CD14-positive monocyte (primary cell): ENCODE measurements at regions not wholly inside any gene's neighbourhood (a gene's known extent, or its start where the extent isn't known, plus 50 kb on each side); places are given as distances from the start of the nearest gene placed in this dataset.

ENCODE experiments used
- DNase-seq, 3 donors: peaks; one replicate each; pipeline ENCODE4 v3.0.0-alpha.2; 2011 to 2022
- H2AFZ ChIP-seq: 2 replicates; pipeline ENCODE4 v1.6.0; 2012; ENCODE audit warnings: mild to moderate bottlenecking, low read depth, low read length, inconsistent platforms; ENCODE audit not compliant: insufficient read depth, poor library complexity, severe bottlenecking
- H3K27ac ChIP-seq, 2 donors: 1 replicate in 1 of 2; 2 replicates in 1 of 2; pipeline ENCODE4 v1.5.1; 2012 to 2013; ENCODE audit warnings: low read length in 2 of 2, control low read depth in 1 of 2, inconsistent platforms in 1 of 2, low read depth in 1 of 2, mild to moderate bottlenecking in 1 of 2
- H3K27me3 ChIP-seq, 2 donors: one replicate each; pipeline versions ENCODE4 v1.6.0 to v1.6.1; 2011 to 2013; ENCODE audit warnings: low read length in 2 of 2; ENCODE audit not compliant: control insufficient read depth in 2 of 2, insufficient read depth in 2 of 2
- H3K36me3 ChIP-seq, 2 donors: replicated peaks in 1 of 2; 1 replicate in 1 of 2; 2 replicates in 1 of 2; pipeline versions ENCODE4 v1.5.1 to v1.6.1; 2012 to 2013; ENCODE audit warnings: low read length in 2 of 2, control low read depth in 1 of 2, inconsistent platforms in 1 of 2, mild to moderate bottlenecking in 1 of 2; ENCODE audit not compliant: insufficient read depth in 2 of 2, control insufficient read depth in 1 of 2
- H3K4me1 ChIP-seq, 2 donors: 1 replicate in 1 of 2; 2 replicates in 1 of 2; pipeline versions ENCODE4 v1.5.1 to v1.6.1; 2012 to 2013; ENCODE audit warnings: low read length in 2 of 2, control low read depth in 1 of 2, inconsistent platforms in 1 of 2, mild to moderate bottlenecking in 1 of 2, moderate library complexity in 1 of 2; ENCODE audit not compliant: insufficient read depth in 2 of 2, control insufficient read depth in 1 of 2
- H3K4me2 ChIP-seq: replicated peaks from 2 replicates; pipeline ENCODE3; 2012; ENCODE audit warnings: low read length, moderate library complexity, mild to moderate bottlenecking; ENCODE audit not compliant: poor library complexity, severe bottlenecking; ENCODE audit errors: extremely low read depth
- H3K4me3 ChIP-seq, 3 experiments: fragments of 200-600 bp in 1 of 3; sonication (generic) in 1 of 3; replicated peaks in 1 of 3; 1 replicate in 2 of 3; 2 replicates in 1 of 3; pipeline ENCODE4 v1.5.1; 2011 to 2013; ENCODE audit warnings: low read length in 3 of 3, mild to moderate bottlenecking in 3 of 3, control low read depth in 2 of 3, low read depth in 2 of 3, inconsistent platforms in 1 of 3, moderate library complexity in 1 of 3
- H3K79me2 ChIP-seq: 2 replicates; pipeline ENCODE4 v1.6.0; 2012; ENCODE audit warnings: mild to moderate bottlenecking, control low read depth, inconsistent platforms, low read length, moderate library complexity; ENCODE audit not compliant: insufficient read depth
- H3K9ac ChIP-seq: 2 replicates; pipeline ENCODE4 v1.6.0; 2017; ENCODE audit warnings: low read length, mild to moderate bottlenecking; ENCODE audit not compliant: insufficient read depth, poor library complexity, severe bottlenecking
- H3K9me3 ChIP-seq, 2 donors: replicated peaks in 1 of 2; 1 replicate in 1 of 2; 2 replicates in 1 of 2; pipeline versions ENCODE4 v1.5.1 to v1.6.1; 2012 to 2013; ENCODE audit warnings: low read length in 2 of 2, control low read depth in 1 of 2; ENCODE audit not compliant: control insufficient read depth in 1 of 2, insufficient read depth in 1 of 2
- H4K20me1 ChIP-seq: 2 replicates; pipeline ENCODE4 v1.6.0; 2012; ENCODE audit warnings: mild to moderate bottlenecking, low read length, control low read depth, moderate library complexity; ENCODE audit not compliant: insufficient read depth
- H3K27ac Mint-ChIP-seq, 7 donors: one replicate each; pipeline ENCODE4 v1.8.0; 2020; ENCODE audit warnings: mild to moderate bottlenecking in 7 of 7, mixed read lengths in 7 of 7, moderate library complexity in 6 of 7, inconsistent platforms in 2 of 7
- H3K27me3 Mint-ChIP-seq, 3 donors: one replicate each; pipeline ENCODE4 v1.8.0; 2021 to 2022; ENCODE audit warnings: low read depth in 3 of 3, mild to moderate bottlenecking in 3 of 3, mixed read lengths in 3 of 3, moderate library complexity in 3 of 3, inconsistent platforms in 1 of 3
- H3K36me3 Mint-ChIP-seq, 2 donors: one replicate each; pipeline ENCODE4 v1.8.0; 2020; ENCODE audit warnings: mixed read lengths in 2 of 2, inconsistent platforms in 1 of 2, mild to moderate bottlenecking in 1 of 2
- H3K4me1 Mint-ChIP-seq: one replicate; pipeline ENCODE4 v1.8.0; 2020; ENCODE audit warnings: mild to moderate bottlenecking, mixed read lengths
- H3K4me3 Mint-ChIP-seq, 2 donors: one replicate each; pipeline ENCODE4 v1.8.0; 2020; ENCODE audit warnings: mild to moderate bottlenecking in 2 of 2, mixed read lengths in 2 of 2, moderate library complexity in 1 of 2
- H3K9me3 Mint-ChIP-seq, 7 donors: one replicate each; pipeline ENCODE4 v1.8.0; 2020 to 2022; ENCODE audit warnings: mixed read lengths in 7 of 7, mild to moderate bottlenecking in 6 of 7, moderate library complexity in 6 of 7, inconsistent platforms in 2 of 7
- WGBS: methylation state at CpG from one replicate; pipeline ENCODE4 v1.1.5; 2013; ENCODE audit warnings: missing lambda C conversion rate; ENCODE audit not compliant: insufficient coverage; 5-methylcytosine and 5-hydroxymethylcytosine counted together
- intact Hi-C, 2 donors: fragments of 100-400 bp; cut with micrococcal nuclease; formaldehyde crosslinking; loops; one replicate each; pipeline versions ENCODE4 v1.15.0 to v1.15.1; 2023
- TF ChIP-seq, protein P1 (sequence below): fragments of 200-600 bp; IDR thresholded peaks from one replicate; pipeline ENCODE4 v1.8.0; 2022; ENCODE audit warnings: antibody characterized with exemption, mild to moderate bottlenecking

DNA sequence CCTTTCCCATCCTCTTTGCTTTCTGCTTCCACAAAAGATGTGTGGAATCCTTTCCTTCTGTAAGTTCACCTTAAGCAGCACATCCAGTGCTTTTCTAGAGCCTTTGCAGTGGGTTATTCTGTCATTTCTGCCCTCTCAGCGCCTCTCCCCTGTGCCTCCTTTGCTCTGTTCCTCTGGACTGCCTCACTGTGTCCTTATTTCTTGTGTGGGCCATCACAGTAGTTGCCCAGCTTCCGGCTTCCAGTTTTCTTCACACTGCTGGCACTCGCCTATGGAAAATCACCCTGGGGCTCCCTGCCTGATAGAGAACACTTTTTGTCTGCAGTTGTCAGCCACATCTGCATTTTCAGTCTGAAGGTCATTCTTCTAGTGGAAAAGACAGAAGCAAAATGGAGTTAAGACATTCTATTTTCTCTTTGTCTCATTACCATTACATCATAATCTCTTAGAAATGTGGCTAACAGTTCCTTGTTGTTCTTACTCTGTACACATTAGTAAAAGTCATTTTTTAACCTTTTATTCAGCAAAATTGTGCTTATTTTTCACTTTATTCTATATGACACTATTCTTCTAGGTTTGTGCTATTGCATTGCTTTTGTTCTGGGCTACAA, 64.1 kb upstream of the ZNF608 start:
- H3K4me2 ChIP-seq = no peak overlapping the region
- H3K9me3 Mint-ChIP-seq = peaks cover 0 to 4% (median 0%) of the 10 kb centered on the region in 7 donors
- no peak for DNase-seq
- intact Hi-C loops = no loop called here
- H4K20me1 ChIP-seq = no peaks in the 10 kb centered on the region
- WGBS = 90% methylated on average over 2 of the region's 3 CpGs
- no peaks in the 10 kb centered on the region for H3K79me2 ChIP-seq
- H3K27me3 Mint-ChIP-seq = no peaks in the 10 kb centered on the region
- H3K9ac ChIP-seq = no peak overlapping the region
- H3K4me3 Mint-ChIP-seq = no peak overlapping the region
- no peak overlapping the region for H3K27ac ChIP-seq
- no peak overlapping the region for H2AFZ ChIP-seq
- TF ChIP-seq, protein P1, sequence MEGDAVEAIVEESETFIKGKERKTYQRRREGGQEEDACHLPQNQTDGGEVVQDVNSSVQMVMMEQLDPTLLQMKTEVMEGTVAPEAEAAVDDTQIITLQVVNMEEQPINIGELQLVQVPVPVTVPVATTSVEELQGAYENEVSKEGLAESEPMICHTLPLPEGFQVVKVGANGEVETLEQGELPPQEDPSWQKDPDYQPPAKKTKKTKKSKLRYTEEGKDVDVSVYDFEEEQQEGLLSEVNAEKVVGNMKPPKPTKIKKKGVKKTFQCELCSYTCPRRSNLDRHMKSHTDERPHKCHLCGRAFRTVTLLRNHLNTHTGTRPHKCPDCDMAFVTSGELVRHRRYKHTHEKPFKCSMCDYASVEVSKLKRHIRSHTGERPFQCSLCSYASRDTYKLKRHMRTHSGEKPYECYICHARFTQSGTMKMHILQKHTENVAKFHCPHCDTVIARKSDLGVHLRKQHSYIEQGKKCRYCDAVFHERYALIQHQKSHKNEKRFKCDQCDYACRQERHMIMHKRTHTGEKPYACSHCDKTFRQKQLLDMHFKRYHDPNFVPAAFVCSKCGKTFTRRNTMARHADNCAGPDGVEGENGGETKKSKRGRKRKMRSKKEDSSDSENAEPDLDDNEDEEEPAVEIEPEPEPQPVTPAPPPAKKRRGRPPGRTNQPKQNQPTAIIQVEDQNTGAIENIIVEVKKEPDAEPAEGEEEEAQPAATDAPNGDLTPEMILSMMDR = no peak
- H3K9me3 ChIP-seq = no peaks in the 10 kb centered on the region
- H3K4me1 ChIP-seq = no peaks in the 10 kb centered on the region
- H3K36me3 ChIP-seq = no peaks in the 10 kb centered on the region
- H3K27ac Mint-ChIP-seq = no peak overlapping the region
- H3K27me3 ChIP-seq = no peaks in the 10 kb centered on the region
- no peaks in the 10 kb centered on the region for H3K4me1 Mint-ChIP-seq
- H3K4me3 ChIP-seq = no peak overlapping the region
- H3K36me3 Mint-ChIP-seq = no peaks in the 10 kb centered on the region

DNA sequence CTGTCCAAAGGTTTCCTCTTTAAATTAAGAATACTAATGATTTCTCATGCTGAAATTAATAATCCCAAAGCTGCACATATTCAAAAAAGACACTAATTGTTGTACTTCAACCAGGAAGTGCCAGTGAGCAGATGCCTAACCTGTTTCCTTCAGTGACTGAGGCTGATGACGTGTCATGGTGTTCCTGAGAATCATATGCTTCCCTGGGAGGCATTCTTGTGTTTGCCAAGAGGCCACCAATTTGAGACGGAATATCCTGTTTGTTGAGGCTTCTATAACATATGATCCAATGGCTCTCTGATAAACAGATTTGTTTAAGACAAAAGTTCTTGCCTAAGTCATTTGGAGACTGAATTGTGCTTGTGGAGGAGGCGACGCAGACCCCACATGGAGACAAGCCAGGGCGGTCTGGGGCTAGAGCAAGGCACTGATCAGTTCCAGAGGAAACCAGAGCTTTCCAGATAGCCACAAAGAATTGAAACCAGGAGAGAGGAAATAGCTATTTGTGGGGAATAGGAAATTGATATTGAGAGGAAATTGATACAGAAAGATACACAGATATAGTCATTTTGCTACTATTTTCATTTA, 66.4 kb upstream of the ZNF608 start:
- Histone ChIP-seq H3K79me2 (no peaks in the 10 kb centered on the region), H2AFZ (no peak overlapping the region), H3K36me3 (no peaks in the 10 kb centered on the region), H3K4me2 (no peak overlapping the region), H4K20me1 (no peaks in the 10 kb centered on the region), H3K9ac (no peak overlapping the region), H3K4me3 (no peak overlapping the region), H3K27me3 (no peaks in the 10 kb centered on the region), H3K27ac (no peak overlapping the region), H3K4me1 (no peaks in the 10 kb centered on the region), H3K9me3 (no peaks in the 10 kb centered on the region)
- TF ChIP-seq, protein P1 = no peak
- intact Hi-C loops = no loop called here
- peaks cover 0 to 1% (median 0%) of the 10 kb centered on the region in 3 donors for H3K27me3 Mint-ChIP-seq
- H3K9me3 Mint-ChIP-seq = peaks cover 0 to 4% (median 0%) of the 10 kb centered on the region in 7 donors
- 81% methylated on average over 4 of the region's 5 CpGs for WGBS
- peak overlapping the region in 1 of 7 donors; percentile 46 for H3K27ac Mint-ChIP-seq
- no peaks in the 10 kb centered on the region for H3K36me3 Mint-ChIP-seq
- no peak overlapping the region for H3K4me3 Mint-ChIP-seq
- H3K4me1 Mint-ChIP-seq = no peaks in the 10 kb centered on the region
- no peak for DNase-seq
